OCI-LY1 (cell line): ENCODE measurements at regions not wholly inside any gene's neighbourhood (a gene's known extent, or its start where the extent isn't known, plus 50 kb on each side); places are given as distances from the start of the nearest gene placed in this dataset.

Source experiments
- H2AFZ ChIP-seq: fragments of 200-600 bp; sonication (generic), shearing (Covaris generic); 2 replicates; pipeline ENCODE4 v1.6.0; 2014; ENCODE audit warnings: antibody characterized with exemption, mild to moderate bottlenecking, low read length
- H3F3A ChIP-seq: fragments of 200-600 bp; sonication (generic), shearing (Covaris generic); 2 replicates; pipeline ENCODE4 v1.6.0; 2014; ENCODE audit warnings: mild to moderate bottlenecking, antibody characterized with exemption, low read length, moderate library complexity; ENCODE audit not compliant: insufficient read depth
- H3K27ac ChIP-seq: fragments of 200-600 bp; sonication (generic); 2 replicates; pipeline ENCODE4 v1.5.1; 2014; ENCODE audit warnings: low read length, mixed run types, mild to moderate bottlenecking, low read depth; ENCODE audit not compliant: poor library complexity, severe bottlenecking
- H3K27me3 ChIP-seq: fragments of 200-600 bp; sonication (generic); 2 replicates; pipeline ENCODE4 v1.6.0; 2014; ENCODE audit warnings: antibody characterized with exemption, mild to moderate bottlenecking, low read length, moderate library complexity; ENCODE audit not compliant: insufficient read depth
- H3K36me3 ChIP-seq: fragments of 200-600 bp; sonication (generic); 2 replicates; pipeline ENCODE4 v1.6.1; 2014; ENCODE audit warnings: mild to moderate bottlenecking, antibody characterized with exemption, low read length, moderate library complexity, mixed read lengths; ENCODE audit not compliant: insufficient read depth
- H3K4me1 ChIP-seq: fragments of 200-600 bp; sonication (generic); 2 replicates; pipeline ENCODE4 v1.5.1; 2014; ENCODE audit warnings: mild to moderate bottlenecking, low read length, moderate library complexity; ENCODE audit not compliant: insufficient read depth, severe bottlenecking
- H3K4me2 ChIP-seq: fragments of 200-600 bp; sonication (generic), shearing (Covaris generic); 2 replicates; pipeline ENCODE4 v1.6.1; 2014; ENCODE audit warnings: low read length
- H3K4me3 ChIP-seq: fragments of 200-600 bp; sonication (generic); 2 replicates; pipeline ENCODE4 v1.5.1; 2014; ENCODE audit warnings: low read length, low read depth, mild to moderate bottlenecking, mixed read lengths; ENCODE audit not compliant: poor library complexity, severe bottlenecking
- H3K79me2 ChIP-seq: fragments of 200-600 bp; shearing (Covaris generic); 2 replicates; pipeline ENCODE4 v1.6.1; 2016; ENCODE audit warnings: mixed run types, low read length, mixed read lengths; ENCODE audit not compliant: insufficient read depth
- H3K9ac ChIP-seq: fragments of 200-600 bp; sonication (generic), shearing (Covaris generic); 2 replicates; pipeline ENCODE4 v1.6.1; 2014; ENCODE audit warnings: mild to moderate bottlenecking, low read length, mixed read lengths
- H3K9me2 ChIP-seq: fragments of 200-600 bp; sonication (generic), shearing (Covaris generic); 2 replicates; pipeline ENCODE4 v1.6.1; 2014; ENCODE audit warnings: low read depth, mild to moderate bottlenecking, low read length, mixed read lengths
- H3K9me3 ChIP-seq: fragments of 200-600 bp; shearing (Covaris generic); 2 replicates; pipeline ENCODE4 v1.6.1; 2014; ENCODE audit warnings: low read length, mixed read lengths
- H4K20me1 ChIP-seq: fragments of 200-600 bp; sonication (generic), shearing (Covaris generic); 2 replicates; pipeline ENCODE4 v1.6.0; 2016; ENCODE audit warnings: mild to moderate bottlenecking, low read length; ENCODE audit not compliant: insufficient read depth
- EZH2 ChIP-seq: fragments of 200-600 bp; sonication (generic), shearing (Covaris generic); IDR thresholded peaks from 2 replicates; pipeline ENCODE4 v1.8.0; 2017; ENCODE audit warnings: borderline replicate concordance, mixed run types, mild to moderate bottlenecking, antibody characterized with exemption, low read length, moderate library complexity, mixed read lengths
- TF ChIP-seq, protein P1 (sequence below): fragments of 200-600 bp; sonication (generic), shearing (Covaris generic); IDR thresholded peaks from 2 replicates; pipeline ENCODE4 v1.5.1; 2017; ENCODE audit warnings: mild to moderate bottlenecking, antibody characterized with exemption, low read length, moderate library complexity, mixed read lengths

DNA sequence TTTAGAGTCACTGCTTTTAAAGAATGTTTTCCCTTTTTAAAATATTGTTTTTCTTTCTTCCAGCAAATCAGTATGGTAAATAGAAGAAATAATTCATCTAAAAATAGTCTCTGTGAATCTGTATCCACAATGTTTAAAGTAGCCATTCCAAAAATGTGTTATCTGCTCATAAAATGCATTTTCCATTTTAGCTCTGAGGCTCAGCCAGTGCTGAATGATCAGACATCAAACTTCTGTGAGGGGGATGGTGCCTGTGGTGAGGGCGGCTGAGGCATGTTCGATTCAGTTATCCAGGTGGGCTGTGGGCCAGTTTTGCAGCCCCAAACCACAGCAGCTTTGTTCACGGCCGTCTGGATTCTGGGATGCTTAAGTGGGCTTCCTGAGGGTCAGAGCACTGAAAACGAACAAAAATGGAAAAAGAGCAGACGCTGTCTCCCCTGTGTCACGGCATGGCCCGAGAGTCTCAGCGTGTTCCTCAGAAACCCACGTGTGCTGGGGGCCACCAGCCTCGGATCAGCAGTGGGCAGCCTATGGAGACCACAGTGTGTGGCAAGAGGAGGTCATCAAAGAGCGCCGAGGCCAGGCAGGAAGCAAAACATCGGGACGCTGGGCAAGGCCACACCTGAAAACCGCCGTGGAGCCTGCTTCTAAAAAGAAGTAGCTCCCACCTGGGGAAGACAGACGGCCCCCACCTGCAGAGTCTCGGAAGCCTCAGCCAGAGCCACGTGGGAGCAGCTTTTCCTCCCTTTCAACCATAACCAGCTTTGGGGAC, 134.9 kb upstream of the THBS2 start:
- no peak overlapping the region for H3K27ac ChIP-seq
- no peaks in the 10 kb centered on the region for H3K9me3 ChIP-seq
- H3K9ac ChIP-seq, result no peak overlapping the region
- H3F3A ChIP-seq, result no peaks in the 10 kb centered on the region
- no peaks in the 10 kb centered on the region for H3K4me1 ChIP-seq
- H3K79me2 ChIP-seq, result no peaks in the 10 kb centered on the region
- TF ChIP-seq, protein P1, sequence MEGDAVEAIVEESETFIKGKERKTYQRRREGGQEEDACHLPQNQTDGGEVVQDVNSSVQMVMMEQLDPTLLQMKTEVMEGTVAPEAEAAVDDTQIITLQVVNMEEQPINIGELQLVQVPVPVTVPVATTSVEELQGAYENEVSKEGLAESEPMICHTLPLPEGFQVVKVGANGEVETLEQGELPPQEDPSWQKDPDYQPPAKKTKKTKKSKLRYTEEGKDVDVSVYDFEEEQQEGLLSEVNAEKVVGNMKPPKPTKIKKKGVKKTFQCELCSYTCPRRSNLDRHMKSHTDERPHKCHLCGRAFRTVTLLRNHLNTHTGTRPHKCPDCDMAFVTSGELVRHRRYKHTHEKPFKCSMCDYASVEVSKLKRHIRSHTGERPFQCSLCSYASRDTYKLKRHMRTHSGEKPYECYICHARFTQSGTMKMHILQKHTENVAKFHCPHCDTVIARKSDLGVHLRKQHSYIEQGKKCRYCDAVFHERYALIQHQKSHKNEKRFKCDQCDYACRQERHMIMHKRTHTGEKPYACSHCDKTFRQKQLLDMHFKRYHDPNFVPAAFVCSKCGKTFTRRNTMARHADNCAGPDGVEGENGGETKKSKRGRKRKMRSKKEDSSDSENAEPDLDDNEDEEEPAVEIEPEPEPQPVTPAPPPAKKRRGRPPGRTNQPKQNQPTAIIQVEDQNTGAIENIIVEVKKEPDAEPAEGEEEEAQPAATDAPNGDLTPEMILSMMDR, result no peak
- no peak for TF ChIP-seq EZH2
- H3K4me3 ChIP-seq, result no peak overlapping the region
- no peak overlapping the region for H2AFZ ChIP-seq
- H3K9me2 ChIP-seq, result no peaks in the 10 kb centered on the region
- H3K27me3 ChIP-seq, result no peaks in the 10 kb centered on the region; the same call in 1 of the 2 replicates
- no peak overlapping the region for H3K4me2 ChIP-seq
- H3K36me3 ChIP-seq, result no peaks in the 10 kb centered on the region; the same call in 1 of the 2 replicates
- no peaks in the 10 kb centered on the region for H4K20me1 ChIP-seq

DNA sequence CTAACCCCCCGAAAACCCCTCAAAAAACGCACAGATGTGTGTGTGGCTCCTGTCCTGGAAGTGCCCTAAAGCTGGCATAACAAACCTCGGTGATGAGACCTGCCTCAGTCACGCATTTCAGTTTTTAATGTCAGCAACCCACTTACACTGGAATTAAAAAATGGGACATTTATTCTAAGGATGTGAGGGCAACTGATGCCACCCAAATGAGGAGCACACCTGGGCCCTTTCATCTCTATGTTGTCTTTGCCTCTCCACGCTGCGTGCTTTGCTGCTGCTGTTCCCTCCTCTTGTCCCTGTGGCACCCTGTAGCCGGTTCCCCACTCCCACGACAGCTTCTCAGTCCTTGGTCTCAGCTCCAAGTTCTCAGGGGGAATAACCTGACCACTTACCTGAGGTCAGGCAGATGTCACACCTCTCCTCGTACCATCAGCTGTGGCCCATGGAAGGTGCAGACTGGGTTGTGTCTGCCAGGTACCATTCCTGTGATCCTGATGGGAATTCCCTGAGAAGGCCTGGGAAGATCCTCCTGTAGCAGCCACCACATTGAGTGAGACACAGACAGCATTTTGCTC, 134.2 kb upstream of the THBS2 start:
- no peaks in the 10 kb centered on the region; the same call in 1 of the 2 replicates for H3K36me3 ChIP-seq
- no peak for TF ChIP-seq EZH2
- TF ChIP-seq, protein P1, result no peak

DNA sequence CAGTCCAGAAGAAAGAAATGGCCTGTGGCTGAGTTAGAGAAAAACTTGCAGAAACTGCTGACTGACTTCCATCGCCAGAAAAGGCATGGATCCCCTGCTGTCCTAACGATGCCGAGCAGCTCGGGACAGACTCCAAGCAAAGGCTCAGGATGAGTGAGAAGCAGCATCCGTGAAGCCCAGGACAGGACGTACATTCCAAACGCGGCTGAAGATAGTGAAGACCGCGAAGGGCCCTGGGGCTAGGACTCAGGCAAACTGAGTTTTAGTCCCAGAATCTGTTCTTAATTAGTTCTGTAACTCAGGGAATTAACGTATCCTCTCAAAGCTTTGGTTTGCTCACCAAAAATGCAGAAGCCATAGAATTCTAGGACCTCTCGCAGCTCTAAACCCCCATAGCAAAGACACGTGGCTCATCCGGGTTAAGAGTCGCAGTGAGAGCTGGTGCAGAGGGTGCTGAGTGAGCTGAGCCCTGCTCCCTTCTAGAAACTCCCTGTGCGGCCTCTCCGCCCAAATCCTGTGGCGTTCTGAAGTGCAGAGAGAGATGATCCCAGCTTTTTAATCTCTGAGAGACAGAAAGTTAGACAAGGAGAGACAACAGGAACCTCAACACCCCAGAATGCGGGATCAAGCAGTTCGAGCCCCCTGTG, 132.9 kb upstream of the THBS2 start:
- Histone ChIP-seq H3K4me1 (no peaks in the 10 kb centered on the region), H2AFZ (no peak overlapping the region), H3K36me3 (no peaks in the 10 kb centered on the region), H3K27ac (no peak overlapping the region), H3K9ac (no peak overlapping the region), H3K9me2 (no peaks in the 10 kb centered on the region), H3F3A (no peaks in the 10 kb centered on the region), H3K79me2 (no peaks in the 10 kb centered on the region), H3K27me3 (no peaks in the 10 kb centered on the region; the same call in 1 of the 2 replicates), H3K9me3 (no peaks in the 10 kb centered on the region), H3K4me3 (no peak overlapping the region), H4K20me1 (no peaks in the 10 kb centered on the region), H3K4me2 (no peak overlapping the region)
- TF ChIP-seq EZH2, result no peak

More for the DNA sequence above, 134.2 kb upstream of the THBS2 start:
- H3K27me3 ChIP-seq, result no peaks in the 10 kb centered on the region; the same call in 1 of the 2 replicates
- H3K79me2 ChIP-seq, result no peaks in the 10 kb centered on the region
- no peaks in the 10 kb centered on the region for H3K9me2 ChIP-seq
- no peaks in the 10 kb centered on the region for H3K9me3 ChIP-seq
- no peaks in the 10 kb centered on the region for H4K20me1 ChIP-seq
- H3K27ac ChIP-seq, result no peak overlapping the region
- no peaks in the 10 kb centered on the region for H3F3A ChIP-seq
- H2AFZ ChIP-seq, result no peak overlapping the region
- H3K4me1 ChIP-seq, result no peaks in the 10 kb centered on the region
- no peak overlapping the region for H3K4me3 ChIP-seq
- no peak overlapping the region for H3K9ac ChIP-seq
- no peak overlapping the region for H3K4me2 ChIP-seq
